Ascending aorta (tissue), 2 donors: ENCODE measurements at regions not wholly inside any gene's neighbourhood (a gene's known extent, or its start where the extent isn't known, plus 50 kb on each side); places are given as distances from the start of the nearest gene placed in this dataset.

Experiments
- DNase-seq, 2 donors: peaks; one replicate each; pipeline ENCODE4 v3.0.0-alpha.2; 2019; ENCODE audit warnings: low spot score in 2 of 2
- H3K27ac ChIP-seq, 2 donors: fragments of 200-600 bp; sonication (generic); one replicate each; pipeline ENCODE4 v1.5.1; 2016 to 2017; ENCODE audit warnings: mild to moderate bottlenecking in 1 of 2
- H3K27me3 ChIP-seq: fragments of 200-600 bp; sonication (generic); one replicate; pipeline ENCODE4 v1.5.1; 2017
- H3K36me3 ChIP-seq, 2 donors: fragments of 200-600 bp; sonication (generic); one replicate each; pipeline ENCODE4 v1.5.1; 2016
- H3K4me1 ChIP-seq, 2 donors: fragments of 200-600 bp; sonication (generic); one replicate each; pipeline ENCODE4 v1.5.1; 2016 to 2017; ENCODE audit warnings: mild to moderate bottlenecking in 1 of 2
- H3K4me3 ChIP-seq, 2 donors: fragments of 200-600 bp; sonication (generic); one replicate each; pipeline ENCODE4 v1.5.1; 2016 to 2017; ENCODE audit warnings: mild to moderate bottlenecking in 1 of 2
- H3K9me3 ChIP-seq, 2 donors: fragments of 200-600 bp; sonication (generic); one replicate each; pipeline ENCODE4 v1.5.1; 2016
- CTCF ChIP-seq, 3 experiments: fragments of 200-600 bp in 2 of 3; fragments of 450-650 bp in 1 of 3; sonication (generic) in 2 of 3; IDR thresholded peaks; one replicate each; pipeline ENCODE4 v1.5.1; 2016 to 2019; ENCODE audit warnings: antibody characterized with exemption in 3 of 3, mild to moderate bottlenecking in 1 of 3, moderate library complexity in 1 of 3
- intact Hi-C: fragments of 100-400 bp; cut with DNase I; formaldehyde crosslinking; loops from one replicate; pipeline ENCODE4 v1.15.1; 2023

- no peak overlapping the region for H3K4me3 ChIP-seq
- intact Hi-C loops: no loop called here
- no peaks in the 10 kb centered on the region for H3K27me3 ChIP-seq
- H3K36me3 ChIP-seq: no peaks in the 10 kb centered on the region
- H3K4me1 ChIP-seq: no peaks in the 10 kb centered on the region
- peaks cover 0 to 3% of the 10 kb centered on the region in 2 donors for H3K9me3 ChIP-seq
- no peak for DNase-seq
- H3K27ac ChIP-seq: no peak overlapping the region
- TF ChIP-seq CTCF (IDR thresholded peaks at IDR 0.05): no peak
Observed at GRCh38 chr11:39990421-39990831, 1469.0 kb downstream of the LRRC4C start.

- H3K4me3 ChIP-seq: no peak overlapping the region
- H3K36me3 ChIP-seq: no peaks in the 10 kb centered on the region
- no peak overlapping the region for H3K27ac ChIP-seq
- no peaks in the 10 kb centered on the region for H3K27me3 ChIP-seq
- no peaks in the 10 kb centered on the region for H3K9me3 ChIP-seq
- no peak for TF ChIP-seq CTCF (IDR thresholded peaks at IDR 0.05)
- H3K4me1 ChIP-seq: no peaks in the 10 kb centered on the region
- DNase-seq: no peak
- intact Hi-C loops: no loop called here
Observed at GRCh38 chr11:39975091-39975490, 1484.4 kb downstream of the LRRC4C start.

GRCh38 chr11:39972461-39972860, 1487.0 kb downstream of the LRRC4C start:
- H3K36me3 ChIP-seq: no peaks in the 10 kb centered on the region
- TF ChIP-seq CTCF (IDR thresholded peaks at IDR 0.05): no peak
- no peak overlapping the region for H3K27ac ChIP-seq
- no peaks in the 10 kb centered on the region for H3K9me3 ChIP-seq
- no peak for DNase-seq
- H3K27me3 ChIP-seq: no peaks in the 10 kb centered on the region
- no peaks in the 10 kb centered on the region for H3K4me1 ChIP-seq
- intact Hi-C loops: no loop called here
- no peak overlapping the region for H3K4me3 ChIP-seq

GRCh38 chr11:39971938-39972337, 1487.5 kb downstream of the LRRC4C start:
- Histone ChIP-seq H3K9me3 (no peaks in the 10 kb centered on the region), H3K4me1 (no peaks in the 10 kb centered on the region)
- intact Hi-C loops: no loop called here

GRCh38 chr11:39968071-39968470, 1491.4 kb downstream of the LRRC4C start:
- H3K36me3 ChIP-seq: no peaks in the 10 kb centered on the region
- H3K9me3 ChIP-seq: no peaks in the 10 kb centered on the region
- no peak overlapping the region for H3K4me3 ChIP-seq
- H3K4me1 ChIP-seq: no peaks in the 10 kb centered on the region
- no peaks in the 10 kb centered on the region for H3K27me3 ChIP-seq
- no peak overlapping the region for H3K27ac ChIP-seq
- no peak for TF ChIP-seq CTCF (IDR thresholded peaks at IDR 0.05)
- intact Hi-C loops: no loop called here
- no peak for DNase-seq

More at GRCh38 chr11:39971938-39972337, 1487.5 kb downstream of the LRRC4C start:
- TF ChIP-seq CTCF (IDR thresholded peaks at IDR 0.05): no peak
- DNase-seq: no peak
- Histone ChIP-seq H3K4me3 (no peak overlapping the region), H3K27ac (no peak overlapping the region), H3K27me3 (no peaks in the 10 kb centered on the region), H3K36me3 (no peaks in the 10 kb centered on the region)

GRCh38 chr11:39965701-39966100, 1493.8 kb downstream of the LRRC4C start:
- intact Hi-C loops: no loop called here
- no peak overlapping the region for H3K27ac ChIP-seq
- no peak for TF ChIP-seq CTCF (IDR thresholded peaks at IDR 0.05)
- H3K4me3 ChIP-seq: no peak overlapping the region
- H3K36me3 ChIP-seq: no peaks in the 10 kb centered on the region
- H3K4me1 ChIP-seq: no peaks in the 10 kb centered on the region
- H3K27me3 ChIP-seq: no peaks in the 10 kb centered on the region
- no peaks in the 10 kb centered on the region for H3K9me3 ChIP-seq
- DNase-seq: no peak
